HEK293T (cell line): ENCODE measurements at regions not wholly inside any gene's neighbourhood (a gene's known extent, or its start where the extent isn't known, plus 50 kb on each side); places are given as distances from the start of the nearest gene placed in this dataset.
"Not testable (repeated sequence)": the region's sequence is repeated elsewhere in the genome, so short reads cannot be mapped to it uniquely, and the experiment has no call there.

Source experiments
- BHLHE40 ChIP-seq: fragments of 450-650 bp; IDR thresholded peaks from 2 replicates; pipeline ENCODE4 v1.6.1; 2016; ENCODE audit warnings: mild to moderate bottlenecking, moderate library complexity, borderline replicate concordance
- LEF1 ChIP-seq: fragments of 450-650 bp; IDR thresholded peaks from 2 replicates; pipeline ENCODE4 v1.6.1; 2017; ENCODE audit warnings: mild to moderate bottlenecking, borderline replicate concordance
- NFRKB ChIP-seq: fragments of 450-650 bp; IDR thresholded peaks from 2 replicates; pipeline ENCODE4 v1.6.1; 2016; ENCODE audit warnings: mild to moderate bottlenecking, moderate library complexity
- SP1 ChIP-seq: fragments of 450-650 bp; IDR thresholded peaks from 2 replicates; pipeline ENCODE4 v1.6.1; 2017

- not testable (repeated sequence) for TF ChIP-seq LEF1, SP1, NFRKB, BHLHE40
These were observed 131.7 kb downstream of the ZNF280B start for GRCh38 chr22:22376884-22377283.
